ENCODE measurements at regions not wholly inside any gene's neighbourhood (a gene's known extent, or its start where the extent isn't known, plus 50 kb on each side); places are given as distances from the start of the nearest gene placed in this dataset.
"Not testable (repeated sequence)": the region's sequence is repeated elsewhere in the genome, so short reads cannot be mapped to it uniquely, and the experiment has no call there.

- no peak overlapping the region for H3K4me3 ChIP-seq (replicated peaks in 1 of 2; ENCODE audit: low read depth in 2 of 2, low read length in 2 of 2)
- no peak for TF ChIP-seq CTCF (IDR thresholded peaks at IDR 0.05; ENCODE audit: low read depth, low read length)
- no peak for DNase-seq (ENCODE audit: low read depth in 2 of 2)
These were observed 405.7 kb upstream of the IRX2 start for GRCh38 chr5:3157214-3157613.

GRCh38 chr5:3155717-3156116 lies 404.2 kb upstream of the IRX2 start:
- H3K4me3 ChIP-seq (replicated peaks in 1 of 2; ENCODE audit: low read depth in 2 of 2, low read length in 2 of 2) = no peak overlapping the region
- no peak for DNase-seq (ENCODE audit: low read depth in 2 of 2)
- TF ChIP-seq CTCF (IDR thresholded peaks at IDR 0.05; ENCODE audit: low read depth, low read length) = no peak

GRCh38 chr5:3155046-3155445 lies 403.6 kb upstream of the IRX2 start:
- H3K4me3 ChIP-seq (replicated peaks in 1 of 2; ENCODE audit: low read depth in 2 of 2, low read length in 2 of 2) = no peak overlapping the region
- no peak for TF ChIP-seq CTCF (IDR thresholded peaks at IDR 0.05; ENCODE audit: low read depth, low read length)

GRCh38 chr5:3153906-3154305 lies 402.4 kb upstream of the IRX2 start:
- no peak overlapping the region for H3K4me3 ChIP-seq (replicated peaks in 1 of 2; ENCODE audit: low read depth in 2 of 2, low read length in 2 of 2)
- DNase-seq (ENCODE audit: low read depth in 2 of 2) = no peak
- no peak for TF ChIP-seq CTCF (IDR thresholded peaks at IDR 0.05; ENCODE audit: low read depth, low read length)

More at GRCh38 chr5:3155046-3155445, 403.6 kb upstream of the IRX2 start:
- DNase-seq (ENCODE audit: low read depth in 2 of 2) = no peak

- DNase-seq (ENCODE audit: low read depth in 2 of 2) = no peak
- no peak overlapping the region for H3K4me3 ChIP-seq (replicated peaks in 1 of 2; ENCODE audit: low read depth in 2 of 2, low read length in 2 of 2)
- TF ChIP-seq CTCF (IDR thresholded peaks at IDR 0.05; ENCODE audit: low read depth, low read length) = no peak
These were observed 401.9 kb upstream of the IRX2 start for GRCh38 chr5:3153226-3153858.

GRCh38 chr5:3149899-3150298 lies 398.4 kb upstream of the IRX2 start:
- no peak overlapping the region for H3K4me3 ChIP-seq (replicated peaks in 1 of 2; ENCODE audit: low read depth in 2 of 2, low read length in 2 of 2)
- TF ChIP-seq CTCF (IDR thresholded peaks at IDR 0.05; ENCODE audit: low read depth, low read length) = no peak
- DNase-seq (ENCODE audit: low read depth in 2 of 2) = no peak

GRCh38 chr5:3147405-3147804 lies 395.9 kb upstream of the IRX2 start:
- not testable (repeated sequence) for DNase-seq (ENCODE audit: low read depth in 2 of 2); H3K4me3 ChIP-seq (replicated peaks in 1 of 2; ENCODE audit: low read depth in 2 of 2, low read length in 2 of 2)

Data from cardiac fibroblast (primary cell).